HCT116 (cell line): ENCODE measurements at regions not wholly inside any gene's neighbourhood (a gene's known extent, or its start where the extent isn't known, plus 50 kb on each side); places are given as distances from the start of the nearest gene placed in this dataset.

Experiments used
- CEBPB ChIP-seq: IDR thresholded peaks from 2 replicates; pipeline ENCODE4 v1.6.1; 2012; ENCODE audit warnings: low read depth
- CTCF ChIP-seq, 3 experiments: fragments of 200-600 bp in 1 of 3; sonication (generic) in 1 of 3; IDR thresholded peaks in 2 of 3; conservative IDR thresholded peaks in 1 of 3; 2 replicates each; pipeline ENCODE4 v1.5.1; 2012 to 2017; ENCODE audit warnings: low read depth in 2 of 3, low read length in 2 of 3, antibody characterized with exemption in 1 of 3, borderline replicate concordance in 1 of 3, control low read depth in 1 of 3, mild to moderate bottlenecking in 1 of 3, mixed read lengths in 1 of 3, mixed run types in 1 of 3, moderate library complexity in 1 of 3; ENCODE audit not compliant: insufficient read depth in 1 of 3
- EGR1 ChIP-seq: IDR thresholded peaks from 2 replicates; pipeline ENCODE4 v1.6.1; 2012; ENCODE audit warnings: low read depth
- ELF1 ChIP-seq: IDR thresholded peaks from 2 replicates; pipeline ENCODE4 v1.6.1; 2012; ENCODE audit warnings: low read depth, borderline replicate concordance
- EZH2 ChIP-seq: fragments of 200-600 bp; sonication (generic); IDR thresholded peaks from 2 replicates; pipeline ENCODE4 v1.6.1; 2017; ENCODE audit warnings: antibody characterized with exemption, mixed run types
- JUND ChIP-seq: IDR thresholded peaks from 2 replicates; pipeline ENCODE4 v1.6.1; 2012
- POLR2A ChIP-seq: IDR thresholded peaks from 2 replicates; pipeline ENCODE4 v1.7.0; 2011; ENCODE audit warnings: borderline replicate concordance; ENCODE audit not compliant: insufficient read depth, insufficient read length; ENCODE audit errors: extremely low read depth
- POLR2AphosphoS5 ChIP-seq: IDR thresholded peaks from 2 replicates; pipeline ENCODE4 v1.6.1; 2011; ENCODE audit warnings: mild to moderate bottlenecking, low read depth, low read length, moderate library complexity
- REST ChIP-seq: IDR thresholded peaks from 2 replicates; pipeline ENCODE4 v1.6.1; 2012; ENCODE audit warnings: low read depth
- SRF ChIP-seq: IDR thresholded peaks from 2 replicates; pipeline ENCODE4 v1.6.1; 2012; ENCODE audit warnings: low read depth
- ZBTB33 ChIP-seq: IDR thresholded peaks from 2 replicates; pipeline ENCODE4 v1.6.1; 2011; ENCODE audit warnings: mild to moderate bottlenecking, low read length, moderate library complexity; ENCODE audit not compliant: insufficient replicate concordance; ENCODE audit errors: extremely low read depth
- ZNF274 ChIP-seq: fragments of 200-500 bp; sonication (Bioruptor generic); IDR thresholded peaks from 2 replicates; pipeline ENCODE4 v1.6.1; 2014; ENCODE audit warnings: mild to moderate bottlenecking, low read depth, low read length, inconsistent platforms

- TF ChIP-seq CTCF (IDR thresholded peaks at IDR 0.05 in 2 of 3, conservative IDR thresholded peaks at IDR 0.05 in 1 of 3; ENCODE audit: borderline replicate concordance in 1 of 3, insufficient read depth in 1 of 3, low read depth in 2 of 3, low read length in 2 of 3), result no peak
- TF ChIP-seq POLR2AphosphoS5, result no peak
- no peak for TF ChIP-seq JUND
- TF ChIP-seq POLR2A, result no peak
- TF ChIP-seq EZH2, result no peak
- TF ChIP-seq ZBTB33, result no peak
- TF ChIP-seq REST, result no peak
- TF ChIP-seq CEBPB, result no peak
- TF ChIP-seq SRF, result no peak
- no peak for TF ChIP-seq ZNF274
- TF ChIP-seq ELF1, result no peak
- no peak for TF ChIP-seq EGR1
Measured at GRCh38 chr20:24828992-24829648, 119.9 kb upstream of the CST7 start.
